GM23338 (cell line): ENCODE measurements at regions not wholly inside any gene's neighbourhood (a gene's known extent, or its start where the extent isn't known, plus 50 kb on each side); places are given as distances from the start of the nearest gene placed in this dataset.

Source experiments
- ATAC-seq: fragments of 200-7000 bp; cut with Tn5 transposase; 3 replicates; pipeline ENCODE4 v1.9.1; 2020
- DNase-seq: peaks from one replicate; pipeline ENCODE4 v3.0.0-alpha.2; 2015; ENCODE audit warnings: low spot score
- H2AFZ ChIP-seq: fragments of 200-600 bp; sonication (generic); 2 replicates; pipeline ENCODE4 v1.8.0; 2016; ENCODE audit warnings: antibody characterized with exemption, mild to moderate bottlenecking, moderate library complexity
- H3F3A ChIP-seq: fragments of 200-600 bp; sonication (generic); replicated peaks from 2 replicates; pipeline ENCODE4 v1.8.0; 2017; ENCODE audit warnings: antibody characterized with exemption, mixed run types, low read depth
- H3K27ac ChIP-seq: fragments of 200-600 bp; sonication (generic); 2 replicates; pipeline ENCODE4 v1.6.1; 2016; ENCODE audit warnings: low read depth
- H3K27me3 ChIP-seq: fragments of 200-600 bp; sonication (generic); 2 replicates; pipeline ENCODE4 v1.8.0; 2016; ENCODE audit warnings: mild to moderate bottlenecking, mixed run types, moderate library complexity; ENCODE audit not compliant: insufficient read depth
- H3K36me3 ChIP-seq: fragments of 200-600 bp; sonication (generic); 2 replicates; pipeline ENCODE4 v1.8.0; 2016; ENCODE audit warnings: mild to moderate bottlenecking; ENCODE audit not compliant: insufficient read depth
- H3K4me1 ChIP-seq: fragments of 200-600 bp; sonication (generic); 2 replicates; pipeline ENCODE4 v1.8.0; 2016; ENCODE audit warnings: mild to moderate bottlenecking, moderate library complexity; ENCODE audit not compliant: insufficient read depth
- H3K4me2 ChIP-seq: fragments of 200-600 bp; sonication (generic); 2 replicates; pipeline ENCODE4 v1.7.1; 2017; ENCODE audit warnings: mixed run types
- H3K4me3 ChIP-seq: fragments of 200-600 bp; sonication (generic); 2 replicates; pipeline ENCODE4 v1.6.1; 2016; ENCODE audit warnings: mixed run types
- H3K79me2 ChIP-seq: fragments of 200-600 bp; sonication (generic); replicated peaks from 2 replicates; pipeline ENCODE4 v1.8.0; 2017; ENCODE audit warnings: mild to moderate bottlenecking; ENCODE audit not compliant: insufficient read depth
- H3K9me2 ChIP-seq: fragments of 200-600 bp; sonication (generic); 2 replicates; pipeline ENCODE4 v1.8.0; 2017; ENCODE audit not compliant: insufficient read depth
- H4K20me1 ChIP-seq: fragments of 200-600 bp; sonication (generic); replicated peaks from 2 replicates; pipeline ENCODE4 v1.8.0; 2017; ENCODE audit warnings: mild to moderate bottlenecking; ENCODE audit not compliant: insufficient read depth
- H3K27ac Mint-ChIP-seq: 2 replicates; pipeline ENCODE4 v1.8.0; 2020; ENCODE audit warnings: inconsistent platforms, mild to moderate bottlenecking, moderate library complexity, mixed read lengths
- H3K27me3 Mint-ChIP-seq: 3 replicates; pipeline ENCODE4 v1.8.0; 2022; ENCODE audit warnings: low read depth, mild to moderate bottlenecking, moderate library complexity, mixed read lengths, inconsistent platforms; ENCODE audit not compliant: insufficient read depth, poor library complexity
- H3K36me3 Mint-ChIP-seq: 3 replicates; pipeline ENCODE4 v1.8.0; 2021; ENCODE audit warnings: low read depth, mild to moderate bottlenecking, inconsistent platforms, moderate library complexity, mixed read lengths
- H3K4me1 Mint-ChIP-seq: 3 replicates; pipeline ENCODE4 v1.8.0; 2020; ENCODE audit warnings: mild to moderate bottlenecking, inconsistent platforms, mixed read lengths
- H3K4me3 Mint-ChIP-seq: 3 replicates; pipeline ENCODE4 v1.8.0; 2021; ENCODE audit warnings: moderate library complexity, mild to moderate bottlenecking, inconsistent platforms, mixed read lengths
- H3K9me3 Mint-ChIP-seq: 3 replicates; pipeline ENCODE4 v1.8.0; 2020; ENCODE audit warnings: moderate library complexity, mild to moderate bottlenecking, inconsistent platforms, mixed read lengths
- CREB1 ChIP-seq: fragments of 250-450 bp; sonication (Bioruptor Pico); IDR thresholded peaks from 2 replicates; pipeline ENCODE4 v1.5.0; 2020; ENCODE audit warnings: low read depth, mild to moderate bottlenecking, moderate library complexity
- CTCF ChIP-seq, 2 experiments: fragments of 200-600 bp in 1 of 2; sonication (generic) in 1 of 2; conservative IDR thresholded peaks; 2 replicates each; pipeline versions ENCODE4 v1.5.1 to v1.6.1; 2016 to 2017; ENCODE audit warnings: antibody characterized with exemption in 2 of 2, low read depth in 2 of 2, mild to moderate bottlenecking in 2 of 2, moderate library complexity in 1 of 2
- ETS1 ChIP-seq: IDR thresholded peaks from 2 replicates; pipeline ENCODE4 v1.6.1; 2016; ENCODE audit warnings: antibody characterized with exemption
- EZH2 ChIP-seq: fragments of 200-600 bp; sonication (generic); IDR thresholded peaks from one replicate; pipeline ENCODE4 v1.8.0; 2017; ENCODE audit warnings: antibody characterized with exemption, mild to moderate bottlenecking, low read depth; ENCODE audit not compliant: unreplicated experiment
- EZH2phosphoT487 ChIP-seq: fragments of 200-600 bp; sonication (generic); IDR thresholded peaks from one replicate; pipeline ENCODE4 v1.8.1; 2018; ENCODE audit warnings: antibody characterized with exemption; ENCODE audit not compliant: unreplicated experiment
- JUNB ChIP-seq: IDR thresholded peaks from one replicate; pipeline ENCODE4 v1.6.1; 2016; ENCODE audit warnings: antibody characterized with exemption; ENCODE audit not compliant: unreplicated experiment
- NANOG ChIP-seq: IDR thresholded peaks from 2 replicates; pipeline ENCODE4 v1.6.1; 2016; ENCODE audit warnings: antibody characterized with exemption, borderline replicate concordance
- POLR2AphosphoS5 ChIP-seq: IDR thresholded peaks from 2 replicates; pipeline ENCODE4 v1.6.1; 2016; ENCODE audit warnings: antibody characterized with exemption, low read depth
- REST ChIP-seq: IDR thresholded peaks from one replicate; pipeline ENCODE4 v1.6.1; 2018; ENCODE audit warnings: antibody characterized with exemption; ENCODE audit not compliant: unreplicated experiment
- STAT1 ChIP-seq: IDR thresholded peaks from one replicate; pipeline ENCODE4 v1.6.1; 2016; ENCODE audit warnings: antibody characterized with exemption; ENCODE audit not compliant: unreplicated experiment
- ZNF114 ChIP-seq: fragments of 250-450 bp; sonication (Bioruptor Pico); IDR thresholded peaks from 2 replicates; pipeline ENCODE4 v1.5.0; 2020; ENCODE audit warnings: mild to moderate bottlenecking, moderate library complexity
- ZNF331 ChIP-seq: fragments of 250-450 bp; sonication (Bioruptor Pico); IDR thresholded peaks from 2 replicates; pipeline ENCODE4 v1.5.0; 2020; ENCODE audit warnings: low read depth, mild to moderate bottlenecking, moderate library complexity
- TF ChIP-seq, protein P1 (sequence below): fragments of 250-450 bp; sonication (Bioruptor Pico); IDR thresholded peaks from 2 replicates; pipeline ENCODE4 v1.5.0; 2020; ENCODE audit warnings: mild to moderate bottlenecking, moderate library complexity

GRCh38 chr16:63856537-63856936, 1265.3 kb downstream of the CDH11 start:
- Mint-ChIP-seq H3K36me3 (no peaks in the 10 kb centered on the region), H3K9me3 (no peaks in the 10 kb centered on the region), H3K4me3 (no peak overlapping the region), H3K4me1 (no peaks in the 10 kb centered on the region), H3K27ac (no peak overlapping the region), H3K27me3 (no peaks in the 10 kb centered on the region)
- Histone ChIP-seq H3K9me2 (no peaks in the 10 kb centered on the region), H3K36me3 (no peaks in the 10 kb centered on the region), H2AFZ (no peak overlapping the region), H3K27ac (no peak overlapping the region), H3K79me2 (no peaks in the 10 kb centered on the region), H3K27me3 (no peaks in the 10 kb centered on the region), H3K4me1 (no peaks in the 10 kb centered on the region), H3K4me3 (no peak overlapping the region), H3K4me2 (no peak overlapping the region), H3F3A (no peaks in the 10 kb centered on the region), H4K20me1 (no peaks in the 10 kb centered on the region)
- TF ChIP-seq POLR2AphosphoS5 (no peak), CREB1 (no peak), ETS1 (no peak), ZNF331 (CRISPR knock-in tag) (no peak), ZNF114 (CRISPR knock-in tag) (no peak), EZH2 (no peak), CTCF (conservative IDR thresholded peaks at IDR 0.05; ENCODE audit: low read depth in 2 of 2) (no peak), REST (no peak), NANOG (no peak), JUNB (no peak), STAT1 (no peak), EZH2phosphoT487 (no peak)
- TF ChIP-seq, protein P1, sequence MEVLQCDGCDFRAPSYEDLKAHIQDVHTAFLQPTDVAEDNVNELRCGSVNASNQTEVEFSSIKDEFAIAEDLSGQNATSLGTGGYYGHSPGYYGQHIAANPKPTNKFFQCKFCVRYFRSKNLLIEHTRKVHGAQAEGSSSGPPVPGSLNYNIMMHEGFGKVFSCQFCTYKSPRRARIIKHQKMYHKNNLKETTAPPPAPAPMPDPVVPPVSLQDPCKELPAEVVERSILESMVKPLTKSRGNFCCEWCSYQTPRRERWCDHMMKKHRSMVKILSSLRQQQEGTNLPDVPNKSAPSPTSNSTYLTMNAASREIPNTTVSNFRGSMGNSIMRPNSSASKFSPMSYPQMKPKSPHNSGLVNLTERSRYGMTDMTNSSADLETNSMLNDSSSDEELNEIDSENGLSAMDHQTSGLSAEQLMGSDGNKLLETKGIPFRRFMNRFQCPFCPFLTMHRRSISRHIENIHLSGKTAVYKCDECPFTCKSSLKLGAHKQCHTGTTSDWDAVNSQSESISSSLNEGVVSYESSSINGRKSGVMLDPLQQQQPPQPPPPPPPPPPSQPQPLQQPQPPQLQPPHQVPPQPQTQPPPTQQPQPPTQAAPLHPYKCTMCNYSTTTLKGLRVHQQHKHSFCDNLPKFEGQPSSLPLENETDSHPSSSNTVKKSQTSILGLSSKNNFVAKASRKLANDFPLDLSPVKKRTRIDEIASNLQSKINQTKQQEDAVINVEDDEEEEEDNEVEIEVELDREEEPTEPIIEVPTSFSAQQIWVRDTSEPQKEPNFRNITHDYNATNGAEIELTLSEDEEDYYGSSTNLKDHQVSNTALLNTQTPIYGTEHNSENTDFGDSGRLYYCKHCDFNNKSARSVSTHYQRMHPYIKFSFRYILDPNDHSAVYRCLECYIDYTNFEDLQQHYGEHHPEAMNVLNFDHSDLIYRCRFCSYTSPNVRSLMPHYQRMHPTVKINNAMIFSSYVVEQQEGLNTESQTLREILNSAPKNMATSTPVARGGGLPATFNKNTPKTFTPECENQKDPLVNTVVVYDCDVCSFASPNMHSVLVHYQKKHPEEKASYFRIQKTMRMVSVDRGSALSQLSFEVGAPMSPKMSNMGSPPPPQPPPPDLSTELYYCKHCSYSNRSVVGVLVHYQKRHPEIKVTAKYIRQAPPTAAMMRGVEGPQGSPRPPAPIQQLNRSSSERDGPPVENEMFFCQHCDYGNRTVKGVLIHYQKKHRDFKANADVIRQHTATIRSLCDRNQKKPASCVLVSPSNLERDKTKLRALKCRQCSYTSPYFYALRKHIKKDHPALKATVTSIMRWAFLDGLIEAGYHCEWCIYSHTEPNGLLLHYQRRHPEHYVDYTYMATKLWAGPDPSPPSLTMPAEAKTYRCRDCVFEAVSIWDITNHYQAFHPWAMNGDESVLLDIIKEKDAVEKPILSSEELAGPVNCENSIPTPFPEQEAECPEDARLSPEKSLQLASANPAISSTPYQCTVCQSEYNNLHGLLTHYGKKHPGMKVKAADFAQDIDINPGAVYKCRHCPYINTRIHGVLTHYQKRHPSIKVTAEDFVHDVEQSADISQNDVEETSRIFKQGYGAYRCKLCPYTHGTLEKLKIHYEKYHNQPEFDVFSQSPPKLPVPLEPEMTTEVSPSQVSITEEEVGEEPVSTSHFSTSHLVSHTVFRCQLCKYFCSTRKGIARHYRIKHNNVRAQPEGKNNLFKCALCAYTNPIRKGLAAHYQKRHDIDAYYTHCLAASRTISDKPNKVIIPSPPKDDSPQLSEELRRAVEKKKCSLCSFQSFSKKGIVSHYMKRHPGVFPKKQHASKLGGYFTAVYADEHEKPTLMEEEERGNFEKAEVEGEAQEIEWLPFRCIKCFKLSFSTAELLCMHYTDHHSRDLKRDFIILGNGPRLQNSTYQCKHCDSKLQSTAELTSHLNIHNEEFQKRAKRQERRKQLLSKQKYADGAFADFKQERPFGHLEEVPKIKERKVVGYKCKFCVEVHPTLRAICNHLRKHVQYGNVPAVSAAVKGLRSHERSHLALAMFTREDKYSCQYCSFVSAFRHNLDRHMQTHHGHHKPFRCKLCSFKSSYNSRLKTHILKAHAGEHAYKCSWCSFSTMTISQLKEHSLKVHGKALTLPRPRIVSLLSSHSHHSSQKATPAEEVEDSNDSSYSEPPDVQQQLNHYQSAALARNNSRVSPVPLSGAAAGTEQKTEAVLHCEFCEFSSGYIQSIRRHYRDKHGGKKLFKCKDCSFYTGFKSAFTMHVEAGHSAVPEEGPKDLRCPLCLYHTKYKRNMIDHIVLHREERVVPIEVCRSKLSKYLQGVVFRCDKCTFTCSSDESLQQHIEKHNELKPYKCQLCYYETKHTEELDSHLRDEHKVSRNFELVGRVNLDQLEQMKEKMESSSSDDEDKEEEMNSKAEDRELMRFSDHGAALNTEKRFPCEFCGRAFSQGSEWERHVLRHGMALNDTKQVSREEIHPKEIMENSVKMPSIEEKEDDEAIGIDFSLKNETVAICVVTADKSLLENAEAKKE (CRISPR knock-in tag), result no peak
- DNase-seq (no peak), ATAC-seq (no peak)
